ENCODE measurements at regions not wholly inside any gene's neighbourhood (a gene's known extent, or its start where the extent isn't known, plus 50 kb on each side); places are given as distances from the start of the nearest gene placed in this dataset.

- H2AFZ ChIP-seq (ENCODE audit: low read length, unreplicated experiment): no peak overlapping the region
- H3K4me1 ChIP-seq (ENCODE audit: control insufficient read depth, insufficient read depth, low read length, unreplicated experiment): no peaks in the 10 kb centered on the region
- no peaks in the 10 kb centered on the region for H3K36me3 ChIP-seq (ENCODE audit: insufficient read depth, low read length)
- no peaks in the 10 kb centered on the region for H3K79me2 ChIP-seq (ENCODE audit: control insufficient read depth, insufficient read depth, low read length, unreplicated experiment)
- no peak overlapping the region for H3K4me3 ChIP-seq (ENCODE audit: low read depth, low read length)
- H3K27ac ChIP-seq (ENCODE audit: low read depth, low read length): no peak overlapping the region
- peaks cover 44% of the 10 kb centered on the region for H3K27me3 ChIP-seq (ENCODE audit: insufficient read depth, low read length)
Measured at GRCh38 chr18:7516266-7517117, 50.6 kb upstream of the PTPRM start.
